Thyroid gland (tissue), 4 donors: ENCODE measurements at regions not wholly inside any gene's neighbourhood (a gene's known extent, or its start where the extent isn't known, plus 50 kb on each side); places are given as distances from the start of the nearest gene placed in this dataset.

ENCODE experiments used
- DNase-seq, 2 donors: peaks; one replicate each; pipeline ENCODE4 v3.0.0-alpha.2; 2019
- H3K27ac ChIP-seq, 3 donors: fragments of 200-600 bp; sonication (generic); 1 replicate in 2 of 3; 2 replicates in 1 of 3; pipeline ENCODE4 v1.5.1; 2016 to 2019; ENCODE audit warnings: mild to moderate bottlenecking in 1 of 3, moderate library complexity in 1 of 3
- H3K27me3 ChIP-seq: fragments of 200-600 bp; sonication (generic); one replicate; pipeline ENCODE4 v1.5.1; 2019
- H3K36me3 ChIP-seq, 2 donors: fragments of 200-600 bp; sonication (generic); one replicate each; pipeline ENCODE4 v1.5.1; 2016 to 2019
- H3K4me1 ChIP-seq, 2 donors: fragments of 200-600 bp; sonication (generic); one replicate each; pipeline ENCODE4 v1.5.1; 2017 to 2019
- H3K4me3 ChIP-seq, 3 donors: fragments of 200-600 bp; sonication (generic); replicated peaks in 1 of 3; 1 replicate in 2 of 3; 2 replicates in 1 of 3; pipeline ENCODE4 v1.5.1; 2016; ENCODE audit warnings: mild to moderate bottlenecking in 1 of 3
- H3K9me3 ChIP-seq: fragments of 200-600 bp; sonication (generic); one replicate; pipeline ENCODE4 v1.5.1; 2017
- CTCF ChIP-seq, 6 experiments: fragments of 200-600 bp in 3 of 6; fragments of 450-650 bp in 3 of 6; sonication (generic) in 3 of 6; IDR thresholded peaks; one replicate each; pipeline ENCODE4 v1.5.1; 2016 to 2019; ENCODE audit warnings: antibody characterized with exemption in 6 of 6, mild to moderate bottlenecking in 2 of 6, inconsistent platforms in 1 of 6, moderate library complexity in 1 of 6
- POLR2A ChIP-seq, 2 donors: fragments of 450-650 bp; IDR thresholded peaks; one replicate each; pipeline ENCODE4 v1.6.1; 2017; ENCODE audit warnings: antibody characterized with exemption in 2 of 2, mild to moderate bottlenecking in 2 of 2, moderate library complexity in 1 of 2
- WGBS, 2 donors: methylation state at CpG; one replicate each; pipeline ENCODE4 v1.1.5; 2017; 5-methylcytosine and 5-hydroxymethylcytosine counted together
- intact Hi-C: fragments of 100-400 bp; cut with DNase I; formaldehyde crosslinking; loops from one replicate; pipeline ENCODE4 v1.15.1; 2023

DNA sequence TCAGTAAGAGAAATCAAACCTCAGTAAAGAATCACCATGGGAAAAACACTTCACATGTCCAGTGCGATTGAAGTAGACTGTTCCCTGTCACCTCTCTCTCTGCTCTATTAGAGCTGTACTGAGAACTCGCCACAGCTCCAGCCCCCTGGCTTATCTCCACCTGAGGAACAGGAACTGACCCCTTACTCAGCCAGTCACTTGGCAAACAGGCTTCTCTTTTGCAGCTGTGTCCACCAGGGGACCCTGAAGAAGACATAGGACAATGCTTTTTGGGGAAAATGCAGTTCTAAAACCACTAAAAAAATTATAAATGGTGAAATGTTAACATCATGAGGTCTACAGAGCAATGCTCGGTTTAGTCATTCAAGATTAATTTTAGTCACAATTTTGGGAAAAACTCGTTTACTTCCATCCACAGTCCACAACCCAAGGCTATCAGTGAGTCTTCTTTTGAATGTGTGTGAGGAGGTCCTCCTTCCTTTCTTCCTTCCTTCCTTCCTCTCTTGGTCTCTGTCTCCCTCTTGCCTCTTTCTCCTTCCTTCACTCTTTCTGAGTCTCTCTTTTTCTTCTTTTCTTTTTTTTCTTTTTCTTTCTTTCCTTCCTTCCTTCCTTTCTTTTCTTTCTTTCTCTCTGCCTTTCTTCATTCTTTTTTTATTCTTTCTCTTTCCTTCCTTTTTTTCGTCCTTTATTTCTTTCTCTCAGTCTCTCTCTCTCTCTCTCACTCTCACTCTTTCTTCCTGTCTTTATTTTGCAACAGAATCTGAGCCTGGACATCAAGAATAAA is 1189.5 kb upstream of the TMEM132C start:
- 65 to 72% methylated on average over 5 of the region's 5 CpGs for WGBS, 2 donors
- TF ChIP-seq CTCF (IDR thresholded peaks at IDR 0.05) (no peak), POLR2A (IDR thresholded peaks at IDR 0.05) (no peak)
- no peaks in the 10 kb centered on the region for H3K4me1 ChIP-seq
- no peaks in the 10 kb centered on the region for H3K27me3 ChIP-seq
- DNase-seq: no peak
- H3K9me3 ChIP-seq: no peaks in the 10 kb centered on the region
- H3K36me3 ChIP-seq: no peaks in the 10 kb centered on the region
- H3K27ac ChIP-seq: no peak overlapping the region
- no peak overlapping the region for H3K4me3 ChIP-seq
- intact Hi-C loops: no loop called here

- Histone ChIP-seq H3K9me3 (no peaks in the 10 kb centered on the region), H3K27me3 (no peaks in the 10 kb centered on the region), H3K4me3 (no peak overlapping the region), H3K27ac (no peak overlapping the region), H3K4me1 (peaks cover 0 to 3% of the 10 kb centered on the region in 2 donors), H3K36me3 (no peaks in the 10 kb centered on the region)
- intact Hi-C loops: no loop called here
- no peak for DNase-seq
- 73 to 82% methylated on average over 5 of the region's 5 CpGs for WGBS, 2 donors
- TF ChIP-seq CTCF (IDR thresholded peaks at IDR 0.05) (no peak), POLR2A (IDR thresholded peaks at IDR 0.05) (no peak)
These were observed 1188.2 kb upstream of the TMEM132C start for GRCh38 chr12:127078577-127079350.

- intact Hi-C loops: no loop called here
- no peak for DNase-seq
- Histone ChIP-seq H3K4me3 (no peak overlapping the region), H3K27me3 (no peaks in the 10 kb centered on the region), H3K27ac (no peak overlapping the region), H3K9me3 (no peaks in the 10 kb centered on the region), H3K4me1 (peaks cover 0 to 4% of the 10 kb centered on the region in 2 donors), H3K36me3 (no peaks in the 10 kb centered on the region)
- no peak for TF ChIP-seq POLR2A (IDR thresholded peaks at IDR 0.05)
- no peak for TF ChIP-seq CTCF (IDR thresholded peaks at IDR 0.05)
- WGBS, 2 donors: 82 to 85% methylated on average over 3 of the region's 3 CpGs
These were observed 1187.3 kb upstream of the TMEM132C start for GRCh38 chr12:127079636-127080035.

- Histone ChIP-seq H3K9me3 (no peaks in the 10 kb centered on the region), H3K27me3 (no peaks in the 10 kb centered on the region), H3K4me3 (no peak overlapping the region), H3K4me1 (peaks cover 0 to 4% of the 10 kb centered on the region in 2 donors), H3K36me3 (no peaks in the 10 kb centered on the region), H3K27ac (no peak overlapping the region)
- WGBS, 2 donors: 93 to 97% methylated on average over 2 of the region's 2 CpGs
- intact Hi-C loops: no loop called here
- DNase-seq: no peak
- TF ChIP-seq CTCF (IDR thresholded peaks at IDR 0.05) (no peak), POLR2A (IDR thresholded peaks at IDR 0.05) (no peak)
These were observed 1185.9 kb upstream of the TMEM132C start for GRCh38 chr12:127081058-127081457.
